Left lung (tissue), 4 donors: ENCODE measurements at regions not wholly inside any gene's neighbourhood (a gene's known extent, or its start where the extent isn't known, plus 50 kb on each side); places are given as distances from the start of the nearest gene placed in this dataset.

Experiments used
- ATAC-seq: fragments of 200-7000 bp; cut with Tn5 transposase; one replicate; pipeline ENCODE4 v1.9.1; 2020; ENCODE audit warnings: moderate library complexity
- DNase-seq, 4 donors: peaks; one replicate each; pipeline ENCODE4 v3.0.0-alpha.2; 2013 to 2020
- H3K27ac ChIP-seq, 2 donors: fragments of 200-600 bp; sonication (generic) in 1 of 2; one replicate each; pipeline versions ENCODE4 v1.5.0 to v1.8.0; 2020 to 2021
- H3K27me3 ChIP-seq, 2 donors: fragments of 200-600 bp; sonication (generic) in 1 of 2; one replicate each; pipeline versions ENCODE4 v1.5.0 to v1.8.0; 2020 to 2021
- H3K36me3 ChIP-seq, 2 donors: fragments of 200-600 bp; sonication (generic) in 1 of 2; one replicate each; pipeline versions ENCODE4 v1.5.0 to v1.8.0; 2020 to 2021
- H3K4me1 ChIP-seq, 2 donors: fragments of 200-600 bp; one replicate each; pipeline ENCODE4 v1.8.0; 2021
- H3K4me3 ChIP-seq, 2 donors: fragments of 200-600 bp; sonication (generic) in 1 of 2; one replicate each; pipeline versions ENCODE4 v1.5.0 to v1.8.0; 2020 to 2021; ENCODE audit warnings: mild to moderate bottlenecking in 1 of 2
- H3K9me3 ChIP-seq, 2 donors: fragments of 200-600 bp; sonication (generic) in 1 of 2; one replicate each; pipeline versions ENCODE4 v1.5.0 to v1.8.0; 2020 to 2021
- CTCF ChIP-seq, 2 donors: fragments of 200-600 bp; sonication (generic) in 1 of 2; IDR thresholded peaks; one replicate each; pipeline versions ENCODE4 v1.5.0 to v1.8.0; 2021; ENCODE audit warnings: antibody characterized with exemption in 2 of 2
- intact Hi-C, 2 donors: fragments of 100-400 bp; cut with DNase I; formaldehyde crosslinking; loops; one replicate each; pipeline versions ENCODE4 v1.11.2 to v1.14.2; 2022
- donor health status: DM: no; HTN: yes; CAD: no.
- donor health status: DM: no; HTN: no; CAD: no.

GRCh38 chr6:166806962-166807757, 149.2 kb downstream of the RNASET2 start:
- ATAC-seq (no peak), DNase-seq (no peak)
- no peak for TF ChIP-seq CTCF (IDR thresholded peaks at IDR 0.05)
- Histone ChIP-seq H3K27me3 (no peaks in the 10 kb centered on the region), H3K4me3 (no peak overlapping the region), H3K27ac (no peak overlapping the region), H3K9me3 (peaks cover 3 to 34% of the 10 kb centered on the region in 2 donors), H3K4me1 (no peaks in the 10 kb centered on the region), H3K36me3 (no peaks in the 10 kb centered on the region)
- intact Hi-C loops = no loop called here

DNA sequence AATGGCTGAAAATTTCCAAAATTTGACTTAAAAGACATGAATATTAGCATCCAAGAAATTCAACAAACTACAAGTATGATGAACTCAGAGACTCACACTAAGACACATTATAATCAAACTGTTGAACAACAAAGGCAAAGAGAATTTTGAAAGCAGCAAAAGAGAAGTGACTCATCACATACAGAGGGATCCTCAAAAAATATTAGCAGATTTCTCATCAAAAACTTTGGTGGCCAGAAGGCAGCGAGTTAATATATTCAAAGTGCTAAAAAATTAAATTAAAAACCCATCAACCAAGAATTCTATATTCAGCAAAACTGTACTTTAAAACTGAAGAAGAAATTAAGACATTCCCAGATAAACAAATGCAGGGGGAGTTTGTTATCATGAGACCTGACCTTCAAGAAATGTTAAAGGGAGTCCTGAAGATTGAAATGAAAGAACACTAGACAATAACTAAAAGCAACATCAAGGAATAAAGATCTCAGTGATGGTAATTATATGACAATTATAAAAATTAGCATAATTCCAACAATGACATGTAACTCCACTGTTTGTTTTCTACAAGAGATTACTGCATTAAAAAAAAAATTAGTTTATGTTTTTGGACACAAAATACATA, 150.0 kb downstream of the RNASET2 start:
- H3K9me3 ChIP-seq = peaks cover 3 to 34% of the 10 kb centered on the region in 2 donors
- no peaks in the 10 kb centered on the region for H3K36me3 ChIP-seq
- intact Hi-C loops = no loop called here
- H3K4me1 ChIP-seq = no peaks in the 10 kb centered on the region
- H3K27me3 ChIP-seq = no peaks in the 10 kb centered on the region
- DNase-seq (no peak), ATAC-seq (no peak)
- TF ChIP-seq CTCF (IDR thresholded peaks at IDR 0.05) = no peak
- H3K4me3 ChIP-seq = no peak overlapping the region
- no peak overlapping the region for H3K27ac ChIP-seq

DNA sequence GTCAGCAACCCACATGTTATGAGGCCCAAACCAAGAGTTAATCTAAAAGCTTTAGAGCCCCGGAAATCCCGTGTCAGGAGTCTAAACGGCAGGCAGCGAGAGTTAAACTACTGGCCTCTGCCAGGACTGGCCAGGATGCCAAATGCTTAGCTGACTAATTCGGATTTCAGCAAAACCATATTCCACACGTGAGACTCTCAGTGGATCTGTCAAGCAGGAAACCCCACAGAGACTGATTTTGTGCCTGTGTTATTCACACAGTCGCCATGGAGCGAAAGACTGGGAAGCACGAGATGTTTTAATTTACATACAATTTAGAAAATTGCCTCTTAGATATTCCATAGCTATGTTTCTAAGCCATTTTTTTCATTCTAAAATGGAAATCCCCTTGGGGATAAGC, 152.9 kb downstream of the RNASET2 start:
- TF ChIP-seq CTCF (IDR thresholded peaks at IDR 0.05) = no peak
- Histone ChIP-seq H3K36me3 (no peaks in the 10 kb centered on the region), H3K27ac (no peak overlapping the region), H3K4me1 (no peaks in the 10 kb centered on the region), H3K4me3 (no peak overlapping the region), H3K9me3 (peaks cover 3 to 34% of the 10 kb centered on the region in 2 donors), H3K27me3 (no peaks in the 10 kb centered on the region)
- no peak for ATAC-seq
- no peak for DNase-seq
- intact Hi-C loops = no loop called here

DNA sequence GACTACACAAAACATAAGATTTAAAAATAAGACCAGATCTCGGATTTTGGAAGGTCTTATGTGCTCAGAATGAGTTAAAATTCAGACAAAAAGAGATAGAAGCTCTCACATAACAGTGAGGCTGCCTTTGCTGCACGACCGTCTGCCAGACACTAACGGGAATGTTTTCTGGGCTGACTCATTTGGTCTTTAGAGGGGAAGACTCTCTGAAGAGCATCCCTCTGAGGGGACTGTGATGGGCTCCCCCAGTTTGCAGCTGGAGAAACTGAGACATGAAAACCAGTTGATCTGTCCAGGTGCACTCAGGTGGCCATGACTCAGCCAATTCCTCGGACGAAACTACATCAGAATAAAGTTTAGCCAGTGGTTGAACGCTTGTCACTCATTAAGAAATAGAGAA, 153.9 kb downstream of the RNASET2 start:
- intact Hi-C loops = no loop called here
- no peaks in the 10 kb centered on the region for H3K4me1 ChIP-seq
- H3K4me3 ChIP-seq = no peak overlapping the region
- DNase-seq (no peak), ATAC-seq (no peak)
- no peaks in the 10 kb centered on the region for H3K36me3 ChIP-seq
- no peaks in the 10 kb centered on the region for H3K27me3 ChIP-seq
- no peak overlapping the region for H3K27ac ChIP-seq
- TF ChIP-seq CTCF (IDR thresholded peaks at IDR 0.05) = no peak
- peaks cover 3 to 27% of the 10 kb centered on the region in 2 donors for H3K9me3 ChIP-seq

- H3K27me3 ChIP-seq = no peaks in the 10 kb centered on the region
- DNase-seq (no peak), ATAC-seq (no peak)
- TF ChIP-seq CTCF (IDR thresholded peaks at IDR 0.05) = no peak
- intact Hi-C loops = no loop called here
- H3K4me1 ChIP-seq = no peaks in the 10 kb centered on the region
- H3K4me3 ChIP-seq = no peak overlapping the region
- peaks cover 0 to 5% of the 10 kb centered on the region in 2 donors for H3K9me3 ChIP-seq
- no peak overlapping the region for H3K27ac ChIP-seq
- H3K36me3 ChIP-seq = no peaks in the 10 kb centered on the region
Observed at GRCh38 chr6:166800137-166800536, 156.2 kb downstream of the RNASET2 start.
